ENCODE measurements at regions not wholly inside any gene's neighbourhood (a gene's known extent, or its start where the extent isn't known, plus 50 kb on each side); places are given as distances from the start of the nearest gene placed in this dataset.

GRCh38 chr6:156617376-156617775, 159.8 kb upstream of the ARID1B start:
- H3K4me3 ChIP-seq (ENCODE audit: low read length in 2 of 2) = no peak overlapping the region
- no peak overlapping the region for H3K9ac ChIP-seq (ENCODE audit: low read depth in 1 of 2, low read length in 2 of 2)
- H3K9me3 ChIP-seq (ENCODE audit: control insufficient read depth in 2 of 2, low read length in 2 of 2) = peaks cover 0 to 3% of the 10 kb centered on the region in 2 donors
- H3K36me3 ChIP-seq (ENCODE audit: control insufficient read depth in 2 of 2, insufficient read depth in 2 of 2, low read length in 2 of 2) = no peaks in the 10 kb centered on the region
- H3K27me3 ChIP-seq (ENCODE audit: control insufficient read depth in 2 of 2, insufficient read depth in 2 of 2, low read length in 2 of 2) = no peaks in the 10 kb centered on the region
- H3K27ac ChIP-seq (ENCODE audit: low read depth in 2 of 2, low read length in 2 of 2) = no peak overlapping the region
- peaks cover 11 to 16% of the 10 kb centered on the region in 2 donors for H3K4me1 ChIP-seq (ENCODE audit: control insufficient read depth in 2 of 2, insufficient read depth in 2 of 2, low read length in 2 of 2)

GRCh38 chr6:156616495-156616894, 160.7 kb upstream of the ARID1B start:
- no peaks in the 10 kb centered on the region for H3K36me3 ChIP-seq (ENCODE audit: control insufficient read depth in 2 of 2, insufficient read depth in 2 of 2, low read length in 2 of 2)
- H3K9ac ChIP-seq (ENCODE audit: low read depth in 1 of 2, low read length in 2 of 2) = no peak overlapping the region
- H3K4me3 ChIP-seq (ENCODE audit: low read length in 2 of 2) = no peak overlapping the region
- peaks cover 11 to 16% of the 10 kb centered on the region in 2 donors for H3K4me1 ChIP-seq (ENCODE audit: control insufficient read depth in 2 of 2, insufficient read depth in 2 of 2, low read length in 2 of 2)
- peaks cover 0 to 5% of the 10 kb centered on the region in 2 donors for H3K9me3 ChIP-seq (ENCODE audit: control insufficient read depth in 2 of 2, low read length in 2 of 2)
- H3K27me3 ChIP-seq (ENCODE audit: control insufficient read depth in 2 of 2, insufficient read depth in 2 of 2, low read length in 2 of 2) = no peaks in the 10 kb centered on the region
- no peak overlapping the region for H3K27ac ChIP-seq (ENCODE audit: low read depth in 2 of 2, low read length in 2 of 2)

- H3K36me3 ChIP-seq (ENCODE audit: control insufficient read depth in 2 of 2, insufficient read depth in 2 of 2, low read length in 2 of 2) = no peaks in the 10 kb centered on the region
- peaks cover 0 to 5% of the 10 kb centered on the region in 2 donors for H3K9me3 ChIP-seq (ENCODE audit: control insufficient read depth in 2 of 2, low read length in 2 of 2)
- H3K9ac ChIP-seq (ENCODE audit: low read depth in 1 of 2, low read length in 2 of 2) = no peak overlapping the region
- H3K4me3 ChIP-seq (ENCODE audit: low read length in 2 of 2) = no peak overlapping the region
- no peak overlapping the region for H3K27ac ChIP-seq (ENCODE audit: low read depth in 2 of 2, low read length in 2 of 2)
- no peaks in the 10 kb centered on the region for H3K27me3 ChIP-seq (ENCODE audit: control insufficient read depth in 2 of 2, insufficient read depth in 2 of 2, low read length in 2 of 2)
- H3K4me1 ChIP-seq (ENCODE audit: control insufficient read depth in 2 of 2, insufficient read depth in 2 of 2, low read length in 2 of 2) = peaks cover 11 to 16% of the 10 kb centered on the region in 2 donors
Measured at GRCh38 chr6:156613996-156614395, 163.2 kb upstream of the ARID1B start.

GRCh38 chr6:156612361-156612760, 164.8 kb upstream of the ARID1B start:
- no peaks in the 10 kb centered on the region for H3K27me3 ChIP-seq (ENCODE audit: control insufficient read depth in 2 of 2, insufficient read depth in 2 of 2, low read length in 2 of 2)
- no peak overlapping the region for H3K27ac ChIP-seq (ENCODE audit: low read depth in 2 of 2, low read length in 2 of 2)
- H3K9me3 ChIP-seq (ENCODE audit: control insufficient read depth in 2 of 2, low read length in 2 of 2) = peaks cover 0 to 5% of the 10 kb centered on the region in 2 donors
- no peaks in the 10 kb centered on the region for H3K36me3 ChIP-seq (ENCODE audit: control insufficient read depth in 2 of 2, insufficient read depth in 2 of 2, low read length in 2 of 2)
- peaks cover 4 to 5% of the 10 kb centered on the region in 2 donors for H3K4me1 ChIP-seq (ENCODE audit: control insufficient read depth in 2 of 2, insufficient read depth in 2 of 2, low read length in 2 of 2)
- no peak overlapping the region for H3K4me3 ChIP-seq (ENCODE audit: low read length in 2 of 2)
- H3K9ac ChIP-seq (ENCODE audit: low read depth in 1 of 2, low read length in 2 of 2) = no peak overlapping the region

GRCh38 chr6:156602066-156602385, 175.2 kb upstream of the ARID1B start:
- H3K4me1 ChIP-seq (ENCODE audit: control insufficient read depth in 2 of 2, insufficient read depth in 2 of 2, low read length in 2 of 2) = no peaks in the 10 kb centered on the region
- H3K27ac ChIP-seq (ENCODE audit: low read depth in 2 of 2, low read length in 2 of 2) = no peak overlapping the region
- no peak overlapping the region for H3K4me3 ChIP-seq (ENCODE audit: low read length in 2 of 2)
- no peaks in the 10 kb centered on the region for H3K27me3 ChIP-seq (ENCODE audit: control insufficient read depth in 2 of 2, insufficient read depth in 2 of 2, low read length in 2 of 2)
- no peaks in the 10 kb centered on the region for H3K9me3 ChIP-seq (ENCODE audit: control insufficient read depth in 2 of 2, low read length in 2 of 2)
- H3K36me3 ChIP-seq (ENCODE audit: control insufficient read depth in 2 of 2, insufficient read depth in 2 of 2, low read length in 2 of 2) = no peaks in the 10 kb centered on the region
- no peak overlapping the region for H3K9ac ChIP-seq (ENCODE audit: low read depth in 1 of 2, low read length in 2 of 2)

GRCh38 chr6:156601152-156602065, 175.8 kb upstream of the ARID1B start:
- Histone ChIP-seq H3K9me3 (ENCODE audit: control insufficient read depth in 2 of 2, low read length in 2 of 2) (no peaks in the 10 kb centered on the region), H3K36me3 (ENCODE audit: control insufficient read depth in 2 of 2, insufficient read depth in 2 of 2, low read length in 2 of 2) (no peaks in the 10 kb centered on the region), H3K4me3 (ENCODE audit: low read length in 2 of 2) (no peak overlapping the region), H3K9ac (ENCODE audit: low read depth in 1 of 2, low read length in 2 of 2) (no peak overlapping the region), H3K4me1 (ENCODE audit: control insufficient read depth in 2 of 2, insufficient read depth in 2 of 2, low read length in 2 of 2) (no peaks in the 10 kb centered on the region), H3K27ac (ENCODE audit: low read depth in 2 of 2, low read length in 2 of 2) (no peak overlapping the region), H3K27me3 (ENCODE audit: control insufficient read depth in 2 of 2, insufficient read depth in 2 of 2, low read length in 2 of 2) (no peaks in the 10 kb centered on the region)

- Histone ChIP-seq H3K27ac (ENCODE audit: low read depth in 2 of 2, low read length in 2 of 2) (no peak overlapping the region), H3K9me3 (ENCODE audit: control insufficient read depth in 2 of 2, low read length in 2 of 2) (no peaks in the 10 kb centered on the region), H3K4me3 (ENCODE audit: low read length in 2 of 2) (no peak overlapping the region), H3K9ac (ENCODE audit: low read depth in 1 of 2, low read length in 2 of 2) (no peak overlapping the region), H3K4me1 (ENCODE audit: control insufficient read depth in 2 of 2, insufficient read depth in 2 of 2, low read length in 2 of 2) (no peaks in the 10 kb centered on the region), H3K27me3 (ENCODE audit: control insufficient read depth in 2 of 2, insufficient read depth in 2 of 2, low read length in 2 of 2) (no peaks in the 10 kb centered on the region), H3K36me3 (ENCODE audit: control insufficient read depth in 2 of 2, insufficient read depth in 2 of 2, low read length in 2 of 2) (no peaks in the 10 kb centered on the region)
Measured at GRCh38 chr6:156600678-156601077, 176.5 kb upstream of the ARID1B start.

- no peak overlapping the region for H3K9ac ChIP-seq (ENCODE audit: low read depth in 1 of 2, low read length in 2 of 2)
Measured at GRCh38 chr6:156599978-156600590, 177.1 kb upstream of the ARID1B start.

GRCh38 chr6:156599366-156599765, 177.8 kb upstream of the ARID1B start:
- no peak overlapping the region for H3K27ac ChIP-seq (ENCODE audit: low read depth in 2 of 2, low read length in 2 of 2)

More at GRCh38 chr6:156599978-156600590, 177.1 kb upstream of the ARID1B start:
- Histone ChIP-seq H3K9me3 (ENCODE audit: control insufficient read depth in 2 of 2, low read length in 2 of 2) (no peaks in the 10 kb centered on the region), H3K36me3 (ENCODE audit: control insufficient read depth in 2 of 2, insufficient read depth in 2 of 2, low read length in 2 of 2) (no peaks in the 10 kb centered on the region), H3K27me3 (ENCODE audit: control insufficient read depth in 2 of 2, insufficient read depth in 2 of 2, low read length in 2 of 2) (no peaks in the 10 kb centered on the region), H3K4me3 (ENCODE audit: low read length in 2 of 2) (no peak overlapping the region), H3K4me1 (ENCODE audit: control insufficient read depth in 2 of 2, insufficient read depth in 2 of 2, low read length in 2 of 2) (no peaks in the 10 kb centered on the region), H3K27ac (ENCODE audit: low read depth in 2 of 2, low read length in 2 of 2) (no peak overlapping the region)

GRCh38 chr6:156598855-156599180, 178.4 kb upstream of the ARID1B start:
- H3K4me1 ChIP-seq (ENCODE audit: control insufficient read depth in 2 of 2, insufficient read depth in 2 of 2, low read length in 2 of 2) = no peaks in the 10 kb centered on the region
- no peaks in the 10 kb centered on the region for H3K27me3 ChIP-seq (ENCODE audit: control insufficient read depth in 2 of 2, insufficient read depth in 2 of 2, low read length in 2 of 2)
- no peaks in the 10 kb centered on the region for H3K36me3 ChIP-seq (ENCODE audit: control insufficient read depth in 2 of 2, insufficient read depth in 2 of 2, low read length in 2 of 2)
- no peaks in the 10 kb centered on the region for H3K9me3 ChIP-seq (ENCODE audit: control insufficient read depth in 2 of 2, low read length in 2 of 2)
- H3K4me3 ChIP-seq (ENCODE audit: low read length in 2 of 2) = no peak overlapping the region
- no peak overlapping the region for H3K27ac ChIP-seq (ENCODE audit: low read depth in 2 of 2, low read length in 2 of 2)
- H3K9ac ChIP-seq (ENCODE audit: low read depth in 1 of 2, low read length in 2 of 2) = no peak overlapping the region

More at GRCh38 chr6:156599366-156599765, 177.8 kb upstream of the ARID1B start:
- Histone ChIP-seq H3K9ac (ENCODE audit: low read depth in 1 of 2, low read length in 2 of 2) (no peak overlapping the region), H3K4me3 (ENCODE audit: low read length in 2 of 2) (no peak overlapping the region), H3K36me3 (ENCODE audit: control insufficient read depth in 2 of 2, insufficient read depth in 2 of 2, low read length in 2 of 2) (no peaks in the 10 kb centered on the region), H3K4me1 (ENCODE audit: control insufficient read depth in 2 of 2, insufficient read depth in 2 of 2, low read length in 2 of 2) (no peaks in the 10 kb centered on the region), H3K9me3 (ENCODE audit: control insufficient read depth in 2 of 2, low read length in 2 of 2) (no peaks in the 10 kb centered on the region), H3K27me3 (ENCODE audit: control insufficient read depth in 2 of 2, insufficient read depth in 2 of 2, low read length in 2 of 2) (no peaks in the 10 kb centered on the region)

Measured in mucosa of rectum (tissue), 2 donors.